Stomach (tissue), 4 donors: ENCODE measurements at regions not wholly inside any gene's neighbourhood (a gene's known extent, or its start where the extent isn't known, plus 50 kb on each side); places are given as distances from the start of the nearest gene placed in this dataset.

Experiments used
- EP300 ChIP-seq: sonication (generic); formaldehyde crosslinking; IDR thresholded peaks from one replicate; pipeline ENCODE4 v1.6.1; 2017; ENCODE audit warnings: antibody characterized with exemption
- POLR2A ChIP-seq, 4 donors: fragments of 450-650 bp; IDR thresholded peaks; one replicate each; pipeline ENCODE4 v1.6.1; 2016; ENCODE audit warnings: antibody characterized with exemption in 4 of 4, control low read depth in 2 of 4, mild to moderate bottlenecking in 1 of 4, moderate library complexity in 1 of 4
- TF ChIP-seq, protein P1 (sequence below), 7 experiments: fragments of 450-650 bp in 4 of 7; fragments of 200-600 bp in 3 of 7; sonication (generic) in 3 of 7; IDR thresholded peaks; one replicate each; pipeline ENCODE4 v1.5.1; 2016 to 2019; ENCODE audit warnings: antibody characterized with exemption in 7 of 7, control low read depth in 2 of 7, mild to moderate bottlenecking in 1 of 7

- no peak for TF ChIP-seq EP300
- TF ChIP-seq, protein P1, sequence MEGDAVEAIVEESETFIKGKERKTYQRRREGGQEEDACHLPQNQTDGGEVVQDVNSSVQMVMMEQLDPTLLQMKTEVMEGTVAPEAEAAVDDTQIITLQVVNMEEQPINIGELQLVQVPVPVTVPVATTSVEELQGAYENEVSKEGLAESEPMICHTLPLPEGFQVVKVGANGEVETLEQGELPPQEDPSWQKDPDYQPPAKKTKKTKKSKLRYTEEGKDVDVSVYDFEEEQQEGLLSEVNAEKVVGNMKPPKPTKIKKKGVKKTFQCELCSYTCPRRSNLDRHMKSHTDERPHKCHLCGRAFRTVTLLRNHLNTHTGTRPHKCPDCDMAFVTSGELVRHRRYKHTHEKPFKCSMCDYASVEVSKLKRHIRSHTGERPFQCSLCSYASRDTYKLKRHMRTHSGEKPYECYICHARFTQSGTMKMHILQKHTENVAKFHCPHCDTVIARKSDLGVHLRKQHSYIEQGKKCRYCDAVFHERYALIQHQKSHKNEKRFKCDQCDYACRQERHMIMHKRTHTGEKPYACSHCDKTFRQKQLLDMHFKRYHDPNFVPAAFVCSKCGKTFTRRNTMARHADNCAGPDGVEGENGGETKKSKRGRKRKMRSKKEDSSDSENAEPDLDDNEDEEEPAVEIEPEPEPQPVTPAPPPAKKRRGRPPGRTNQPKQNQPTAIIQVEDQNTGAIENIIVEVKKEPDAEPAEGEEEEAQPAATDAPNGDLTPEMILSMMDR (IDR thresholded peaks at IDR 0.05), result no peak
- no peak for TF ChIP-seq POLR2A (IDR thresholded peaks at IDR 0.05)
Measured at GRCh38 chr4:126705266-126705665, 927.5 kb upstream of the INTU start.
